Suppressor macrophage treated with lipopolysaccharide for 4 hours (primary cell): ENCODE measurements at regions not wholly inside any gene's neighbourhood (a gene's known extent, or its start where the extent isn't known, plus 50 kb on each side); places are given as distances from the start of the nearest gene placed in this dataset.
"Not testable (repeated sequence)": the region's sequence is repeated elsewhere in the genome, so short reads cannot be mapped to it uniquely, and the experiment has no call there.

Experiments used
- DNase-seq: peaks from one replicate; pipeline ENCODE4 v3.0.0-alpha.2; 2020

DNA sequence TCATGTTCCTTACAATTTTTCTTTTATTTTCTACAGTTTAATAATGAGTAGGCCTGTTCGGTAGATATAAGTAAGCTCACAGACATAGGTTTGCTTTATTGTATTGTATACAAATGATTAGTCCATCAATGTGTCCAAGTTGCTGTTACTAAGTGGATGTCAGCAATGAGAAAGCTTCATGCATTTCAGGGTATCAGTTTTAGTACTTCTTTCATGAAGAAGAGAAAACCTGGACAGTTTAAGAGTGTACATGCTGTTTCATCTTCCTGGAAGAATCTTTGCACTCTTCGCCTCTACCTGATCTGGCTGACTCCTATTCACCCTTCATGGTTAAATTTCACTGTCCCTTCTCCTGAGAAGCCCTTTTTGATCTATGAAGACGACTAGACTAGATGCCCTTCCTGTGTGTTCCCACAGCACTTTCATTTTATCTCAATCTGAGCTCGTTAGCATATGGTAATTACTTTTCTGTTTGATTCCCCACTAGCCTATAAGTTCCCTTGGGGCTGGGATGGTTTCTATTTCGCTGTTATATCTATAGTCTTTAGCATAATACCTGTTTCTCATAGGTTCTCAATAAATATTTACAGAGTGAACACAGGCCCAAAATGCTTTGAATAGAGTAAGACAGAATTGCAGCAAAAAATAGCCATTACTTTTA, 70.7 kb downstream of the CETN3 start:
- DNase-seq = no peak

DNA sequence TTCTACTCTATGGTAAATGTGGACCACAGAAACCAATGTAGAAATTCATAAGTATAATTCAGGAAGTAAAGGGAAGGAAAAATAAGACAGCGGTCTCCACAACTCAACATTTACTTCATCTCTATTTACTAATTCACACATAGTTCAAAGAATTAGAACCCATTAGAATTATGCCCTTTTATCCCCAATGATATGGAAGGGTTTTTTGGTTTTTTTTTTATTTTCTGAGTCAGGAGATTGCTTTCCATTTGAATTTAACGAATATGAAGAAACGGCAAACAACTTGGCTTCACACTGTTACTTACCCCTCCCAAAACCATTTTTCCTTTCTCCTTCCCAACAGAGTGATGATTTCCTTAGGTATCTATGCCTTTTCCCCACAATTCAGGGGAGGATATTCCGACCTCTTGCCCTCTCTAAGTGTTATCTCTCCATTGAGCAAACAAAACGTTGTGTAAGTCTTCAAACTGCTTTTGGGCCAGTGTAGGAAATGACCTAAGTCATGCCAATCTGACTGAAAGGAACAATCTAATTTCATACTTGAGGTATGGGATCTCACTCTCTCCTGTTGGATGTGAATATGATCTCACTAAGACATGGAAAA, 72.0 kb downstream of the CETN3 start:
- no peak for DNase-seq

DNA sequence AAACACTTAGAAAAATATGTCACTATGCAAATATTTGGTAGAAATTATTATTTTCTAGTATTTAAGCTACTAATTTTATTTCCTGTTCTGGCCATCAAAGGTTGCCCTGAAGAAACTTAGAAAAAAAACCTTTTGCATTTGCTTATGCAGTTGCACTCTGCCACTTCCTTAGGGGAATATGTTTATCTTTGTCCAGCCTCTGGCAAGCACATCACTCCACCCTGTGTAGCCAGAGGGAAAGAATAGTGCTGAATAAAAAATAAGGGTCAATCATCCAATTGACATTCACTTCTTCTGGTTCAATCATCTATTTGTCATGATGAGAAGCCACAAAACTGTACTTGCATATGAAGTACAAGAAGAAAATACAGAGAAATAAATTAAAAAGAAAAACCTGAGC, 72.8 kb downstream of the CETN3 start:
- no peak for DNase-seq

DNA sequence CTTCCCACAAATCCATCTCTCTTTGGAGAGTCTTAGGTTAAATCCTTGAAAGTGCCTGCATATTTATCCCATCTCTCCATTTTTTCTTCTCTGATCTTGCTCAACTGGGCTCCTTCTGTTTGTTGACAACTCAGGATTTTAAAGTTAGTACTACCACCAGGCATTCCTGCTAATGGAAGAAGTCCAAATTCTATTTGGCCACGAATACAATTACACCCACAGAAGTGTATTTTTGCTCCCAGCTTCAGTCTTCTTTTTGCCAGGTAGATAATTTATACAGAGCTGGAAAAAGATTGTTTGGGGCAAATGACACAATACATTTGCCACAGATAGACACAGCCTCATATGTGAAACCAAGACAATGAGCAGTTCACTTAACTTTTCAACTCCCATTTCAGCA, 74.8 kb downstream of the CETN3 start:
- no peak for DNase-seq

DNA sequence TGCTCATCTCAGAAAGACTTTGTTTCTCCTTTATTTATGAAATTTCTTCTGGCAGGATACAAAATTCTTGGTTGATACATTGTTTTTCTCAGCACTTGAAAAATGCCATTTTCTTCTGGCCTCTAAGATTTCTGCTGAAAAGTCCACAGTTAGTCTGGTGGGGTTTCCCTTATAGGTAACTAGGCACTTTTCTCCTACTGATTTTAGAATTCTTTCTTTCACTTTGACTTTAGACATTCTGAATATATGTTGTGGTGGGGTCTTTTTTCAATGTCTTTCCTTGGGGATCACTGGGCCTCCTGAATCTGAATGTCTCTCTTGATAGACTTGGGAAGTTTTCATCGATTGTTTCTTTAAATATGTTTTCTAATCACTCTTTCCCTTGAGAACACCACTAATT, 79.6 kb downstream of the CETN3 start:
- no peak for DNase-seq

DNA sequence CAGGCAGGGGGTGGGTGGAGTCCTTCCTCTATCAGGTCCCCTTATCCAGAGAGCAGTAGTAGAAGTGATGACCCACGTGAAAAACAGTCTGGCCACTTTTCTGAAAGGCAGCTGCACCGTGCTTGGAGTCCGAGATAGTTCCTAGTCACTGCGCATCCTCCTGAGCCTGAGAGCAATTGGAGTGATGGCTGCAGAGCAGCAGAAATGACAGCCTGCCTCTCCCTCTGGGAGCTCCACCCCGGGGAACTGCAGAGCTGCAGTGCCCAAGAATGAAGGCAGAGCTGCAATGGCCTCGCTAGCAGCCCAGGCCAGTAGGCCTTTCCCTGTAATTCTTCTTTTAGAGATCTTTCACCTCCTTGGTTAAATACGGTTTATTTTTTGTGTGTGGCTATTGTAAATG, 82.6 kb downstream of the CETN3 start:
- no peak for DNase-seq

DNA sequence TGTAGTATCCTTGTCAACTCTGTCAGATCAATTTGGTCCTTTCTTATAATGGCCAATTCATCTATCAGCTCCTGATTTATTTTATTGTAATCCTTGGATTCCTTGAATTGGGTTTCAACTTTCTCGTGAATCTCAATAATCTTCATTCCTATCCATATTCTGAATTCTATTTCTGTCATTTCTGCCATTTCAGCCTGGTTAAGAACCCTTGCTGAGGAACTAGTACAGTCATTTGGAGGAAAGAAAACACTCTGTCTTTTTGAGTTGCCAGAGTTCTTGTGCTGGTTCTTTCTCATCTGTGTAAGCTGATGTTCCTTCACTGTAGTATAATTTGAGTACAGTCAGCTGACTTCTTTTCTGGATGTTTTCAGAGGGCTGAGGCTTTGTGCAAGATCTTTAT, 84.5 kb downstream of the CETN3 start:
- no peak for DNase-seq

DNA sequence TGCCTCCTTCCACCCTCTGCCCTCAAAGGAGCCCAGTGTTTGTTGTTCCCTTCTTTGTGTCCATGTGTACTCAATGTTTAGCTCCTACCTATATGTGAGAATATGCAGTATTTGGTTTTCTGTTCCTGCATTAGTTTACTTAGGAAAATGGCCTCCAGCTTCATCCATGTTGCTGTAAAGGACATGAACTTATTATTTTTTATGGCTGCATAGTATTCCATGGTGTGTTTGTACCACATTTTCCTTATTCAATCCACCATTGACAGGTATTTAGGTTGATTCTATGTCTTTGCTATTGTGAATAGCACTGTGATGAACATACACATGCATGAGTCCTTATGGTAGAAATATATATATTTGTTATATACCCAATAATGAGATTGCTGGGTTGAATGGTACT, 89.2 kb downstream of the CETN3 start:
- not testable (repeated sequence) for DNase-seq

DNA sequence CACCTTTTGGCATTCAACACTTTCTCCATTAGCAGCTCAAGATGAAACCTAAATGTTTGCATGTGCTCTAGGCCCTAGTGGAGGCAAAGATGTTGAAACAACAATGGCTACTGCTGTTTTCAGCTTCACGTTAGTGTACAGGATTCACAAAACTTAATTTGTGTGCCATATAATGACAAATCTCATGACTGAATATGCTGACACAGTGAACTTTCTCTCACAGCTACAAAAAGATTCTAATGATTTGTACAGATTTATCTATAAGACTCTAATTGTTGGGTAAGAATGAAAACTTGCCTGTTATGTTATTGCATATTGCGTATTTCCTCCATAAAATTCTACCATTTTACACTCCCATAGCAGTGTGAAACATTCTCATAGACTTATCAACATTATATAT, 97.5 kb downstream of the CETN3 start:
- DNase-seq = no peak

DNA sequence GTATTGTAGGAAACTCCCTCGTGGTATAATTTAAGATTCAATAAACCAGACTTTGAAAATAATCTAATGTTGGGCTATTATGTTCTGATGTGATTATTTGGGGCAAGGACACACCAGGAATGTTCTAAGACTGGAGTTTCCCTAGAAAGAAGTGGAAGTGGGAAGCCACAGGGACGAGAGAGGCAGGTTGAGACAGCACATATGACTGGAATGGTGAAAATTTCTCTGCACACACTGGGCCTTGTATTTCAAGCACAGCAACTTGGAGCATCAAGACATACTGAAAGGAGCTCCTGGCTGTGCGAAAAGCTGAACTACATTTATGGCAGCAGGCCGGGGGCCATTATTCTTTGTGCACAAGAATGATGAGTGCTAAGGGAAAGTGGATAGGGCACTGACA, 98.2 kb downstream of the CETN3 start:
- no peak for DNase-seq

DNA sequence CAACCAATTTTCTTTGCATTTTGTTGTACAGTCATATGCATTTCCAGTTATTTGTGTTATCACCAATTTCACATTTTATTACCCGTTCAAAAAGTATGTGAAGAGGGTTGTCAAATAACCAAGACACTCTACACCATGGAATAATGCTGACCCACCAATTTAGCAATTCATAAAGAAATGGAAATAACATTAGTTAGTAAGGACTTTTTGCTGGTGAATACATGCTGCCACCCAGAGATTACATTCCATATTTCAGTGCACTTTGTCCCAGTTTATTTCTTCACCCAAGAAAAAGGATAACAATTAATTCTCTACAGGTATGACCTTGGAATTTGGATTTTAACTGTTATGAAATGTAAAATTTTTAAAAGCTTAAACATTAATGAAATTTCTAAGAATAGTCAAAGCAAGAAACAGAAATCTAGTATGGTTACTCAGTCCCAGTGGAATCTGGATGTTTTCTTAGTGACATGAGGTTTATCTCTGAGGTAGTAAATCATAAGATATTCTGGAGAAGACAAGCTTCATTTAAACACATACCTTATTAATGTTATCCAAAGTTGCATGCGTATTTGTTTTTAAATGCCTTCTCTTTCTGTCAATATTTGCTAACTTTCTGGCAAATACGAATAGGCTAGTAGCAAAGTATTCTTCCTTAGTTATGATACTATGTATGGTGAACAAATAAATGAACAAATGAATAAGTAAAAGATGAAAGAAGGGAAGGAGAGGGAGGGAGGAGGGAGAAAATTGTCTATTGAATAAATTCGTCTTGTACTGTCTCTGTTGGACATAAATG, 100.6 kb downstream of the CETN3 start:
- no peak for DNase-seq

DNA sequence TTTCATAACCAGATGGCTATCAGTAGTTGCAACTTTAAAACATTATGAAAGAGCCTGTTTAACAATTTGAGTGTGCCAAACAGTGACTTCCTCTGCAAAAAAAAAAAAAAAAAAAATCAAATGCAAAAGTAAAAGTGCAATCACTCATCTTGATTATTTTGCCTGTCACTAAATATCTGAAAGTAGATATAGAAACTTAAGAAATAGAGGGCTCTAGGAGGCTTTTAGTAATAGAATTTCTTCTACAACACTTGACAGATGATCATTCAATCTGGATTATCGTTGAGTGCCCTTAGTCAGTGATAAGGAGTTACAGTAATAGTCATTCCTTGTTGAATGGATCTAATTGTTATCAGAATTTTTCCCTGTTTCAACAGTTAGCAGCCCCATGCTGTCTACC, 101.8 kb downstream of the CETN3 start:
- DNase-seq = no peak

DNA sequence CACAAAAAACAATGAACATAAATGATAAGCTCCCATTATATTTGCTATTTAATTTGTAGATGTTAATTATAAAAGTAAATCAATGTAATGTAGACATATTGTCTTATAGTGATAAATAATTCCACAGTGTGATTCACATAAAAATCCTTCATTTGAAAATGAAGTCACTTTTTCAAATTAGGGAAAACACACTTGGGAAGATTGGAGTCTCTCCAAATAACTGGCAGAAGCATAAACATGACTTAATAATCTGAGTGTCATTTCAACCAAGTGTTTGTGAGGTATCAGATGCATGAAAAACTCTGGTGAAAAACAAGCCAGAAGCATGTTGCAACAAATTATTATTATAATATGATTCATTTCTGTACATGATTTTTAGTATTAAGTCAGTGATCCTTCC, 102.2 kb downstream of the CETN3 start:
- no peak for DNase-seq

DNA sequence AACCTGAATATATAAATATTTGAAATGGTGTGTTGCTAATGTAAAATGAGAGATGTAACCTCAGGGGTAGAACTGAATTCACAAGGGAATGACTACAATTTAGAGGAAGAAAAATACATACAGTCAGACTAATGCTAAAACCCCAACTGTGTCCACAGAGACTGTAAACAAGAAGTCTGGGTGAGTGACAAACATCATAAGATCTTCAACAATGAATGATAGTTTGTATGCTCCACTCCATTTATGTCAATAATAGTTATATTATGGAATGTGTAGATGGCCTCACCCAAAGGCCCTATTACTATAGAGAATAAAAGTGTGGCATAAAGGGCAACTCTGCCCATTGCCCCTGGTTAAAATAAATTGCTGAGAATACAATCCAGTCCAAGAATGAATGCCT, 102.9 kb downstream of the CETN3 start:
- DNase-seq = no peak

DNA sequence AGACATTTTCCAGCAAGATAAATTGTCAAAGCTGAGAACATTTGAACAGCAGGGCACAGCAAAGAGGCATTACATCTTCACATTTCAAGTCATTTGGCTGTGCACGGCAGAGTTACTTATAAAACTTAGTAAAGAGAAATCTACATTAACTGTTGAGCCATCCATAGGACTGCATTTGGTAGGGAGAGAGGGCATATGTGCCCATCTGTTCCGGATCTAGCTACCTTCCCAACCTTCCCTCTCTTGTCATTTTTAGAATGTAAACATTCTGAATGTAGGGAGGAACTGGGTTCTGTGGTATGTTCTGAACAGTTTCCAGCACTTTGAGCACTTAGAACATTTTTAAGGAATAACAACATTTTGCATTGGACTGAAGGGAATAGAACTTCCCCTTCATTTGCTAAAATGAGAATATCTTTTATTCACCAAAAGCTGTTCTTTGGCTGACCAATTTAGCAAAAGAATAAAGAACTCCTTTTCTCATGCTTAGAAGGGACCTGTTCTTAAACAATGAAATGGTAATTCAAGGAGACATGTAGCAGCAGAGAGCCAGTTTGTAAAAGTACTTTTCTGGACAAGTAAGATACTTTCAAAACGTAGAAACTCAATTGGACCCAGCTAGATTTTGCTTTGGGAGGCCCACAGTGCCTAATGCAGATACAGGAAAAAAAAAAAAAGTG, 104.4 kb downstream of the CETN3 start:
- DNase-seq = no peak

DNA sequence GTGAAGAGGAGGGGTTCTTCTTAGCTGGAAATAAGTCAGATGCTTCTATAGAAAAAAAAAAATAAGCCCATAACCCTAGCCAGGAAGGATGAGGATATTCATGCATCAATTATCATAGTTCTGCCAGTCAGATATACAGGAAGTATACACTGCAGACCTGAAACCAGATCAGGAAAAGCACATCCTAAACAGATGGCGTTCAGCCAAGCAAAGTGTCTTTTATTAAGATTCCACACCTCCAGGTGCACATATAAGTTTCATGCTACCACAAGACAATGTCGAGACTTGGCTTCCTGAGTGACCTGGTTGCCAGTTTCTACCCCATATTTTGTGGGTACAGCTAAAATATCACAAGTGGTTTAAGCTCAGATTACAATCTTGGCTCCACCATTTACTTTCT, 108.3 kb downstream of the CETN3 start:
- DNase-seq = no peak

DNA sequence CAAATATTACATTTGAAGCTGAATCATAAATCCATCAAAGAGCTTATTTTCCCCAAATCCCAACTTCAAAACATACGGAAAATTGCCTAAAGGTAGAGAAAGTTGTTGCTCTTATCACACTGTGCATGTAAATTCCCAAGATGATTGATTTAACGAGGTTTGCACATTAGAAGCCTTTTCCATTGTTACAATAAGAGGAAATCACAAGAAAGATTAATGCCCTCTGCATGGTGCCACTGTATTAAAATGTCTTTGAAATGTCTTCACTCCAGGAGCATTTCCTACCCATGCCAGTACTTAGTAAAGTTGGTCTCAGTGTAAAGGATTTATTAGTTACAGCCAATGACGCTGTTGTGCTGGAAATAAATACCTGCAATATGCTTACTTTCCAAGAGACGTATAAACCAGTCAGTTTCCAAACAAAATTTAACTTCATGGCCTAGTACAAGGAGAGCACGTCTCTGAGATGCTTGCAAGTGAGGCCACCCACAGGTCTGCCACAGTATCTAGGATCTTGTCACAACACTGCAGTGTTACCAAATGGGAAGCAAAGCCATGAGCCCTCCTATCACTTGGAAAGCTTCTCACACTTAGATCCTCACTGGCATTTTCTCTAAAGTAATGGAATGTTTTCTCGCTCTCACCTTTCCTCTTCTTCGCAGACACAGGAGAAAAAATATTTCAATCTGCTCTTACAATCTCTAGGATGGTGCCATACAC, 112.4 kb downstream of the CETN3 start:
- DNase-seq = no peak

DNA sequence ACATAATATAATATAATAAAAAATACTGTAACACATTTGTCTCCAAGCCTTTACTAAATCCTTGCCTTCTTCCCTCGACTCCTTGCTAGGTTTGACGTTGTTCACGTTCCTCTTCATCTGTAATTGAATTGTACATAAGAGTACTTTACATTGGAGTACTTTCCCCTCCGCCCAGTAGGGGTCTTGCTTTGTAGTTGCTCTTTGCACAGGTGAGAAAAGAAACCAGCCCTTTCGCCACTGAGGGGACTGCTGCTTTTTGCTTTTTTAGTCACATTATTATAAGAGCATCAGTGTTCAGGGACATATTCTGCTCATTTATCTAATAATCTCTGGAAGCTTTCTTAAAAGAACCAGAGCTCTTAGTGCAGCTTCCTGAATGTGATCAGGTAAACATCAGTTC, 115.0 kb downstream of the CETN3 start:
- no peak for DNase-seq

DNA sequence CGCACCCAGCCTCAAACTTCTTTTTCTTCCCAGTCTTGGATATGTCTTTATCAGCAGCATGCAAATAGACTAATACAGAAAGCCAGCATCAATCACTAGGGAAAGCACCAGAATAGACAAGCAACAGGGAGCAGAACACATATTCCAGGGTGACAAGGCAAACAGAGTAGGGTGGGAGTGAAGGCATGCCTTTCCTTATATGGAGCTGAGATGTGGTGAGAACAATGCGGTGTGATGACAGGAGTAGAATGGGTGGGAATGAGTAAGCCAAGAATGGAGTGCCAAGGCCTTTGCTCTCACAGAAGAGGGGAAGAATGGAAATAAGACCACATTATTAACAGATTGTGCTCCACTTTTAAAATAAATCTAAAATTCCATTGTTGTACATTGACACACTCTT, 115.6 kb downstream of the CETN3 start:
- no peak for DNase-seq

DNA sequence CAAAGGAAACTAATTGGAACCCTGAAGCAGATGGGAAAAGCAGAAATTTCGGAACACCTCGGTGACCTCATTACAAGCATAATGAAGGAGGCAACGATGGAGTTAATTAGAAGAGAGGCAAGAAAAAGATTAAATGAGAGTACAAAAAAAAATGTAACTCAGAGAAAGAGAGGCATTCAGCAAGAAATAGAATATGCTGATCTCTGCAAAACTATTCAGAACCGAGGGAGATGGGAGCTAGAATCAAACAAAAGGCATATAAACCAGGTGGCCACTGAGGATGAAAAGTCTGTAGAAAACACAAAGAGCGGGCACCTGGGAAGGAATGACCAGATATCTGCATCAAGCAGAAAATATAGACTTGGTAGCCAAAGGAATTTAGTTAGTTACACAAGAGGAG, 118.9 kb downstream of the CETN3 start:
- no peak for DNase-seq

DNA sequence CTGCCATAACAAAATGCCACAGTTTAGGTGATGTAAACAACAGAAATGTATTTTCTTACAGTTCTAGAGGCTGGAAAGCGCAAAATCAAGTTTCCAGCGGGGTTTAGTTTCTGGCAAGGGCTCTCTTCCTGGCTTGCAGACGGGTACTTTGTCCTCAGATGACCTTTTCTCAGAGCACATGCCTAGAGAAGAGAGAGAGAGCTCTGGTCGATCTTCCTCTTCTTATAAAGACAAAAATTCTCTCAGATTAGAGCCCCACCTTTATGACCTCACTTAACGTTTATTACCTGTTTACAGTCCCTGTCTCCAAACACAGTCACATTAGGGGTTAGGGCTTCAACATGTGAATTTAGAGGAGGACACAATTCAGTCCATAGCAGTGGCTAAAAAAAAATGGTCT, 119.7 kb downstream of the CETN3 start:
- no peak for DNase-seq

DNA sequence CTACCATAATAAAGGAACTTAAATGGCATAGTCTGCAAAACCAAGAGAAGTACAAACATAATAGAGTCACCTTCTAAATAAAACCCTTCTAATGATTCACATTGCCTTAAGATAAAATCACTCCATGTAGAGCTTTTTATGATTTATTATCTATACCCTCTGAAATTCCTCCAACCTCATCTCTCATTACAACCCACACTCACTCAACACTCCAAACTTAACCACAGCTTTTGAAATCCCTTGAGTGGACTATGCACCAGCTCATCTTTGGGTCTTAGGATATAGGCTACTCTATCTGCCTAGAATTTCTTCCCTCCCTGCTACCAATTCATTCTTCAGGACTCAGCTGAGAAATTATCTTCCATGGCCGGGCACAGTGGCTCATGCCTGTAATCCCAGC, 122.5 kb downstream of the CETN3 start:
- no peak for DNase-seq

DNA sequence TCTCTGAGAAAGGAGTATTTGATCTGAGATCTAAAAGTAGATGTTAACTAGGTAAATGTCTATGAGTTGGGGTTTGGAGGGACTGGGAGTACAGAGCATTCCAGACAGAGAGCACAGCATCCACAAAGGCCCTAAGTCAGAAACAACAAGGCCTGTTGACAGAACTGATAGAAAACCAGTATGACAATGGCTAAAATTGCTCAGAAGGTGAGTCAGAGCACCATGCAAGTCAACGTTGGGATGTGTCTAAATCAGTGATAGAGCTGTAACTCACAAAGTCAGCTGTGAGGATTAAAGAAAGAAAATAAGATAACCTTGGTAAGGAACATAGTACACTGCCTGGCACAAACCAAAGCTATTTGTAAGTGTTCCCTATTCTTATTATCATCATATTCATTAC, 124.0 kb downstream of the CETN3 start:
- DNase-seq = no peak
